HCT116 (cell line): ENCODE measurements at regions not wholly inside any gene's neighbourhood (a gene's known extent, or its start where the extent isn't known, plus 50 kb on each side); places are given as distances from the start of the nearest gene placed in this dataset.

Source experiments
- CEBPB ChIP-seq: IDR thresholded peaks from 2 replicates; pipeline ENCODE4 v1.6.1; 2012; ENCODE audit warnings: low read depth
- CTCF ChIP-seq, 3 experiments: fragments of 200-600 bp in 1 of 3; sonication (generic) in 1 of 3; IDR thresholded peaks in 2 of 3; conservative IDR thresholded peaks in 1 of 3; 2 replicates each; pipeline ENCODE4 v1.5.1; 2012 to 2017; ENCODE audit warnings: low read depth in 2 of 3, low read length in 2 of 3, antibody characterized with exemption in 1 of 3, borderline replicate concordance in 1 of 3, control low read depth in 1 of 3, mild to moderate bottlenecking in 1 of 3, mixed read lengths in 1 of 3, mixed run types in 1 of 3, moderate library complexity in 1 of 3; ENCODE audit not compliant: insufficient read depth in 1 of 3
- EZH2 ChIP-seq: fragments of 200-600 bp; sonication (generic); IDR thresholded peaks from 2 replicates; pipeline ENCODE4 v1.6.1; 2017; ENCODE audit warnings: antibody characterized with exemption, mixed run types
- FOSL1 ChIP-seq: IDR thresholded peaks from 2 replicates; pipeline ENCODE4 v1.6.1; 2012; ENCODE audit warnings: low read depth
- JUND ChIP-seq: IDR thresholded peaks from 2 replicates; pipeline ENCODE4 v1.6.1; 2012
- POLR2AphosphoS5 ChIP-seq: IDR thresholded peaks from 2 replicates; pipeline ENCODE4 v1.6.1; 2011; ENCODE audit warnings: mild to moderate bottlenecking, low read depth, low read length, moderate library complexity
- RAD21 ChIP-seq: IDR thresholded peaks from 2 replicates; pipeline ENCODE4 v1.6.1; 2012; ENCODE audit warnings: low read depth, mild to moderate bottlenecking
- REST ChIP-seq: IDR thresholded peaks from 2 replicates; pipeline ENCODE4 v1.6.1; 2012; ENCODE audit warnings: low read depth

GRCh38 chr3:621714-622113 lies 425.2 kb downstream of the CHL1 start:
- TF ChIP-seq CTCF (IDR thresholded peaks at IDR 0.05 in 2 of 3, conservative IDR thresholded peaks at IDR 0.05 in 1 of 3; ENCODE audit: borderline replicate concordance in 1 of 3, insufficient read depth in 1 of 3, low read depth in 2 of 3, low read length in 2 of 3) (no peak), CEBPB (no peak), POLR2AphosphoS5 (no peak), RAD21 (no peak), FOSL1 (no peak), EZH2 (no peak), REST (no peak), JUND (no peak)
